GM21529 (cell line): ENCODE measurements at regions not wholly inside any gene's neighbourhood (a gene's known extent, or its start where the extent isn't known, plus 50 kb on each side); places are given as distances from the start of the nearest gene placed in this dataset.
"Not testable (repeated sequence)": the region's sequence is repeated elsewhere in the genome, so short reads cannot be mapped to it uniquely, and the experiment has no call there.

Source experiments
- ATAC-seq: cut with Tn5 transposase; IDR thresholded peaks from one replicate; pipeline ENCODE4 v1.9.1; 2021; ENCODE audit not compliant: unreplicated experiment

GRCh38 chr10:46645110-46645509, 66.2 kb downstream of the SYT15 start:
- not testable (repeated sequence) for ATAC-seq

- not testable (repeated sequence) for ATAC-seq
Measured at GRCh38 chr10:46646132-46646531, 67.2 kb downstream of the SYT15 start.

- ATAC-seq: not testable (repeated sequence)
Measured at GRCh38 chr10:46650967-46651366, 72.0 kb downstream of the SYT15 start.

- not testable (repeated sequence) for ATAC-seq
Measured at GRCh38 chr10:46657437-46657836, 78.5 kb downstream of the SYT15 start.

- not testable (repeated sequence) for ATAC-seq
Measured at GRCh38 chr10:46660027-46660834, 81.3 kb downstream of the SYT15 start.

- ATAC-seq: not testable (repeated sequence)
Measured at GRCh38 chr10:46660835-46661164, 81.9 kb downstream of the SYT15 start.

GRCh38 chr10:46665536-46665935, 86.6 kb downstream of the SYT15 start:
- ATAC-seq: not testable (repeated sequence)

- ATAC-seq: not testable (repeated sequence)
Measured at GRCh38 chr10:46668357-46668997, 89.5 kb downstream of the SYT15 start.

- ATAC-seq: not testable (repeated sequence)
Measured at GRCh38 chr10:46677836-46678435, 99.0 kb downstream of the SYT15 start.

GRCh38 chr10:46691397-46691796, 112.5 kb downstream of the SYT15 start:
- ATAC-seq: not testable (repeated sequence)

- ATAC-seq: not testable (repeated sequence)
Measured at GRCh38 chr10:46693218-46693617, 114.3 kb downstream of the SYT15 start.

- not testable (repeated sequence) for ATAC-seq
Measured at GRCh38 chr10:46717264-46717663, 138.3 kb downstream of the SYT15 start.

GRCh38 chr10:46718014-46718413, 139.1 kb downstream of the SYT15 start:
- ATAC-seq: not testable (repeated sequence)

GRCh38 chr10:46720386-46720785, 141.5 kb downstream of the SYT15 start:
- ATAC-seq: not testable (repeated sequence)

- ATAC-seq: not testable (repeated sequence)
Measured at GRCh38 chr10:46720811-46721518, 142.0 kb downstream of the SYT15 start.

GRCh38 chr10:46724258-46724657, 145.3 kb downstream of the SYT15 start:
- not testable (repeated sequence) for ATAC-seq

GRCh38 chr10:46728359-46728758, 149.4 kb downstream of the SYT15 start:
- not testable (repeated sequence) for ATAC-seq

- ATAC-seq: not testable (repeated sequence)
Measured at GRCh38 chr10:46730729-46731128, 151.8 kb downstream of the SYT15 start.

- not testable (repeated sequence) for ATAC-seq
Measured at GRCh38 chr10:46733635-46734261, 154.8 kb downstream of the SYT15 start.

- ATAC-seq: not testable (repeated sequence)
Measured at GRCh38 chr10:46734262-46734642, 155.3 kb downstream of the SYT15 start.

GRCh38 chr10:46739919-46740318, 161.0 kb downstream of the SYT15 start:
- not testable (repeated sequence) for ATAC-seq
